PC-9 (cell line): ENCODE measurements at regions not wholly inside any gene's neighbourhood (a gene's known extent, or its start where the extent isn't known, plus 50 kb on each side); places are given as distances from the start of the nearest gene placed in this dataset.

Source experiments
- BruUV-seq: library from RNA; stranded (reverse); fragments of 400-500 nt; replicated peaks from 2 replicates; lab custom pipeline; 2021; lab: Mats Ljungman, UMichigan
- CTCF ChIA-PET: fragments of 300-600 bp; sonication (Branson Sonifier 250); formaldehyde crosslinking; loops from one replicate; lab custom pipeline; 2022; ENCODE audit warnings: antibody characterized with exemption; lab: Charles Lee
- POLR2A ChIA-PET: fragments of 300-600 bp; sonication (Branson Sonifier 250); formaldehyde crosslinking; loops from one replicate; lab custom pipeline; 2022; ENCODE audit warnings: antibody characterized with exemption; ENCODE audit not compliant: unreplicated experiment; lab: Charles Lee
- DNase-seq, 2 experiments: peaks; one replicate each; pipeline versions ENCODE4 v3.0.0 to v3.0.0-alpha.2; 2015 to 2022; ENCODE audit warnings: mixed read lengths in 1 of 2
- H2AFZ ChIP-seq: fragments of 200-600 bp; sonication (generic); 2 replicates; pipeline ENCODE4 v1.8.1; 2017; ENCODE audit warnings: antibody characterized with exemption
- H3F3A ChIP-seq: fragments of 200-600 bp; sonication (generic); 2 replicates; pipeline ENCODE4 v1.8.1; 2017; ENCODE audit warnings: antibody characterized with exemption, mild to moderate bottlenecking, low read depth; ENCODE audit not compliant: insufficient read depth
- H3K27ac ChIP-seq: fragments of 200-600 bp; sonication (generic); 2 replicates; pipeline ENCODE4 v1.6.1; 2016; ENCODE audit warnings: mixed run types
- H3K27me3 ChIP-seq: fragments of 200-600 bp; sonication (generic); 2 replicates; pipeline ENCODE4 v1.6.1; 2016; ENCODE audit warnings: low read depth, mixed run types; ENCODE audit not compliant: insufficient read depth
- H3K36me3 ChIP-seq: fragments of 200-600 bp; sonication (generic); 2 replicates; pipeline ENCODE4 v1.6.1; 2016; ENCODE audit warnings: low read depth, mixed run types
- H3K4me1 ChIP-seq: fragments of 200-600 bp; sonication (generic); replicated peaks from 2 replicates; pipeline ENCODE4 v1.6.1; 2016; ENCODE audit warnings: mixed run types; ENCODE audit not compliant: insufficient read depth
- H3K4me2 ChIP-seq: fragments of 200-600 bp; sonication (generic); 2 replicates; pipeline ENCODE4 v1.6.1; 2017; ENCODE audit warnings: mixed run types
- H3K4me3 ChIP-seq: fragments of 200-600 bp; sonication (generic); 2 replicates; pipeline ENCODE4 v1.6.1; 2016; ENCODE audit warnings: mixed run types
- H3K79me2 ChIP-seq: fragments of 200-600 bp; sonication (generic); 2 replicates; pipeline ENCODE4 v1.6.1; 2017; ENCODE audit warnings: low read depth, mixed run types
- H3K9me2 ChIP-seq: fragments of 200-600 bp; sonication (generic); 2 replicates; pipeline ENCODE4 v1.8.1; 2017; ENCODE audit warnings: mild to moderate bottlenecking; ENCODE audit not compliant: insufficient read depth
- H3K9me3 ChIP-seq: fragments of 200-600 bp; sonication (generic); 2 replicates; pipeline ENCODE4 v1.8.1; 2016; ENCODE audit warnings: low read depth; ENCODE audit not compliant: insufficient read depth
- H4K20me1 ChIP-seq: fragments of 200-600 bp; sonication (generic); 2 replicates; pipeline ENCODE4 v1.8.1; 2017; ENCODE audit not compliant: insufficient read depth
- CTCF ChIP-seq: fragments of 200-600 bp; sonication (generic); conservative IDR thresholded peaks from 2 replicates; pipeline ENCODE4 v1.6.1; 2017; ENCODE audit warnings: mixed run types, antibody characterized with exemption, mild to moderate bottlenecking, moderate library complexity
- EZH2 ChIP-seq: fragments of 200-600 bp; sonication (generic); IDR thresholded peaks from 2 replicates; pipeline ENCODE4 v1.8.0; 2017; ENCODE audit warnings: antibody characterized with exemption, low read depth
- intact Hi-C: fragments of 100-400 bp; cut with micrococcal nuclease; formaldehyde crosslinking; loops from one replicate; pipeline ENCODE4 v1.10.0; 2022; ENCODE audit not compliant: unreplicated experiment

- Histone ChIP-seq H3F3A (no peaks in the 10 kb centered on the region), H3K4me1 (no peaks in the 10 kb centered on the region), H3K79me2 (no peaks in the 10 kb centered on the region), H3K4me2 (no peak overlapping the region), H3K36me3 (no peaks in the 10 kb centered on the region), H2AFZ (no peak overlapping the region), H3K27ac (no peak overlapping the region), H3K4me3 (no peak overlapping the region), H3K27me3 (no peaks in the 10 kb centered on the region), H3K9me3 (no peaks in the 10 kb centered on the region), H4K20me1 (no peaks in the 10 kb centered on the region), H3K9me2 (no peaks in the 10 kb centered on the region)
- intact Hi-C loops, result no loop called here
- ChIA-PET POLR2A (no interaction called here), CTCF (no interaction called here)
- no peak for DNase-seq
- BruUV-seq, result no TSS peak
- TF ChIP-seq EZH2, result no peak
- no peak for TF ChIP-seq CTCF
These were observed 344.0 kb downstream of the CENPC start for GRCh38 chr4:67201334-67201733.

DNA sequence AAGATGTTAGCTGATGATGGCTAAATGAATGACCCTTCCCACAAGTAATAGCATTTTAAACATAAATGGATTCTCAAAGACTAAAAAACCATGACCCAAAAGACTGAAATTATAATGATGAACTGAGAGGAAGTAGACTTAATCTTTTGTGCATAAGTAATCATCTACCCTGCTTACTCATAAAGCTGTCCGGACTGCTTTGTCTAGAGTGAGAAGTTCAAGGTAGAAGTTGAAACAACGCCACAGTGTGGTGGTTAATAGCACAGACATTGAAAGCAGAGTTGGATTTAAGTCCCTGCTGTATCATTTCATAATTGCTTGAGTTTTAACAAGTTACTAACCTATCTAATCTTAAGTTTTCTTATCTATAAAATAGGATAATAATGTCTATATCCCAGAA is 346.6 kb downstream of the CENPC start:
- H3K4me1 ChIP-seq, result no peaks in the 10 kb centered on the region
- H3K4me3 ChIP-seq, result no peak overlapping the region
- ChIA-PET CTCF (no interaction called here), POLR2A (no interaction called here)
- TF ChIP-seq CTCF (peak; percentile 34; the same call in 1 of the 2 replicates), EZH2 (no peak)
- H3K9me3 ChIP-seq, result no peaks in the 10 kb centered on the region
- intact Hi-C loops, result no loop called here
- H3K9me2 ChIP-seq, result no peaks in the 10 kb centered on the region
- BruUV-seq, result no TSS peak
- H3K79me2 ChIP-seq, result no peaks in the 10 kb centered on the region
- H3F3A ChIP-seq, result no peaks in the 10 kb centered on the region
- DNase-seq, result no peak
- H4K20me1 ChIP-seq, result no peaks in the 10 kb centered on the region
- no peak overlapping the region for H3K27ac ChIP-seq
- H3K36me3 ChIP-seq, result no peaks in the 10 kb centered on the region
- no peak overlapping the region for H2AFZ ChIP-seq
- no peaks in the 10 kb centered on the region for H3K27me3 ChIP-seq
- no peak overlapping the region for H3K4me2 ChIP-seq

DNA sequence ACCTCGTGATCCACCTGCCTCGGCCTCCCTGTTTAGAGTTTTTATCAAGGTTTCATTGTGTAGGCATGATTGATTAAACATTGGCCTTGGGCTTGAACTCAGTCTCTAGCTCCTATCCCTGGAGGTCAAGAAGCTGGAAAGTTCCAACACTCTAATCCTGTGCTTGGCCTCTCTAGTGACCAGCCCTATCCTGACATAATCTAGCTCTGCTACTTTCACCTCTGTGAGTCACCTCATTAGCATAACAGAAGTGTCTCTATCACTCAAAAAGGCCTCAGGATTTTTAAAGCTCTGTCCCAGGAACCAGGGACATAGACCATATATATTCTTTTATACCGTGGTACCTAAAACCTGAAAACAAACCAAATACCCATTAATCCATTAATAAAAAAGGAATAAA is 377.5 kb downstream of the CENPC start:
- no peak overlapping the region for H3K4me3 ChIP-seq
- ChIA-PET POLR2A (no interaction called here), CTCF (no interaction called here)
- TF ChIP-seq CTCF (no peak), EZH2 (no peak)
- no peak overlapping the region for H3K27ac ChIP-seq
- H3K4me1 ChIP-seq, result no peaks in the 10 kb centered on the region
- intact Hi-C loops, result no loop called here
- H2AFZ ChIP-seq, result no peak overlapping the region
- DNase-seq, result no peak
- no peaks in the 10 kb centered on the region for H3K27me3 ChIP-seq
- no peak overlapping the region for H3K4me2 ChIP-seq
- no peaks in the 10 kb centered on the region for H3K9me2 ChIP-seq
- H3K36me3 ChIP-seq, result no peaks in the 10 kb centered on the region
- BruUV-seq, result no TSS peak
- H4K20me1 ChIP-seq, result no peaks in the 10 kb centered on the region
- no peaks in the 10 kb centered on the region for H3K79me2 ChIP-seq
- no peaks in the 10 kb centered on the region for H3K9me3 ChIP-seq
- no peaks in the 10 kb centered on the region for H3F3A ChIP-seq
